SK-N-SH (cell line): ENCODE measurements at regions not wholly inside any gene's neighbourhood (a gene's known extent, or its start where the extent isn't known, plus 50 kb on each side); places are given as distances from the start of the nearest gene placed in this dataset.

Experiments
- CTCF ChIA-PET: fragments of 300-600, 350-600 bp; formaldehyde crosslinking; extraction: SDS; loops from one replicate; lab custom pipeline; 2021; lab: Yijun Ruan, JAX
- POLR2A ChIA-PET: fragments of 350-600 bp; sonication (Branson Sonifier 250); formaldehyde crosslinking; extraction: SDS; loops from one replicate; lab custom pipeline; 2020; ENCODE audit warnings: antibody characterized with exemption, inconsistent platforms; lab: Yijun Ruan, JAX
- DNase-seq: peaks from one replicate; pipeline ENCODE4 v3.0.0; 2012
- H2AFZ ChIP-seq: fragments of 200-600 bp; sonication (generic); 2 replicates; pipeline ENCODE4 v1.8.1; 2016; ENCODE audit warnings: antibody characterized with exemption, mild to moderate bottlenecking, low read depth
- H3F3A ChIP-seq: fragments of 200-600 bp; sonication (generic); replicated peaks from 2 replicates; pipeline ENCODE3; 2016; ENCODE audit warnings: antibody characterized with exemption, mild to moderate bottlenecking; ENCODE audit not compliant: insufficient read depth
- H3K27ac ChIP-seq, 2 experiments: fragments of 200-500 bp in 1 of 2; fragments of 200-600 bp in 1 of 2; sonication (Bioruptor generic) in 1 of 2; sonication (generic), shearing (Covaris generic) in 1 of 2; 2 replicates each; pipeline versions ENCODE4 v1.5.1 to v1.6.1; 2014 to 2016; ENCODE audit warnings: low read depth in 2 of 2, inconsistent platforms in 1 of 2, low read length in 1 of 2, mild to moderate bottlenecking in 1 of 2, mixed read lengths in 1 of 2
- H3K27me3 ChIP-seq: fragments of 200-600 bp; sonication (generic), shearing (Covaris generic); 2 replicates; pipeline ENCODE4 v1.6.1; 2016; ENCODE audit warnings: mixed run types; ENCODE audit not compliant: insufficient read depth
- H3K36me3 ChIP-seq, 2 experiments: fragments of 200-500 bp in 1 of 2; fragments of 200-600 bp in 1 of 2; sonication (Bioruptor generic) in 1 of 2; sonication (generic) in 1 of 2; replicated peaks in 1 of 2; 2 replicates each; pipeline versions ENCODE3 to v1.5.1; 2014 to 2016; ENCODE audit warnings: low read length in 1 of 2, mild to moderate bottlenecking in 1 of 2; ENCODE audit not compliant: insufficient read depth in 2 of 2, control insufficient read depth in 1 of 2
- H3K4me1 ChIP-seq, 2 experiments: fragments of 200-500 bp in 1 of 2; fragments of 200-600 bp in 1 of 2; sonication (Bioruptor generic) in 1 of 2; sonication (generic), shearing (Covaris generic) in 1 of 2; 2 replicates each; pipeline versions ENCODE4 v1.5.1 to v1.6.1; 2014 to 2016; ENCODE audit warnings: low read depth in 1 of 2, low read length in 1 of 2, mixed run types in 1 of 2; ENCODE audit not compliant: insufficient read depth in 2 of 2, control insufficient read depth in 1 of 2
- H3K4me2 ChIP-seq: fragments of 200-600 bp; sonication (generic), shearing (Covaris generic); 2 replicates; pipeline ENCODE4 v1.6.1; 2017; ENCODE audit warnings: mixed run types
- H3K4me3 ChIP-seq, 2 experiments: fragments of 200-500 bp in 1 of 2; fragments of 200-600 bp in 1 of 2; sonication (Bioruptor generic) in 1 of 2; sonication (generic), shearing (Covaris generic) in 1 of 2; 2 replicates each; pipeline versions ENCODE4 v1.5.1 to v1.8.1; 2014 to 2016; ENCODE audit warnings: low read depth in 2 of 2, inconsistent platforms in 1 of 2, low read length in 1 of 2, mild to moderate bottlenecking in 1 of 2, mixed read lengths in 1 of 2, moderate library complexity in 1 of 2
- H3K79me2 ChIP-seq: fragments of 200-600 bp; sonication (generic); 2 replicates; pipeline ENCODE4 v1.8.1; 2017; ENCODE audit warnings: mild to moderate bottlenecking; ENCODE audit not compliant: insufficient read depth
- H3K9ac ChIP-seq: fragments of 200-600 bp; sonication (generic); 2 replicates; pipeline ENCODE4 v1.6.1; 2017; ENCODE audit warnings: mixed run types
- H3K9me2 ChIP-seq: fragments of 200-600 bp; sonication (generic); 2 replicates; pipeline ENCODE4 v1.6.1; 2017; ENCODE audit warnings: mixed run types
- H3K9me3 ChIP-seq: fragments of 200-600 bp; sonication (generic); 2 replicates; pipeline ENCODE4 v1.6.1; 2017; ENCODE audit warnings: mixed run types, mild to moderate bottlenecking, moderate library complexity
- H4K20me1 ChIP-seq: fragments of 200-600 bp; sonication (generic); 2 replicates; pipeline ENCODE4 v1.6.1; 2017; ENCODE audit warnings: mild to moderate bottlenecking, mixed run types; ENCODE audit not compliant: insufficient read depth
- CHD2 ChIP-seq: fragments of 150-350 bp; IDR thresholded peaks from 2 replicates; pipeline ENCODE4 v1.6.1; 2018; ENCODE audit warnings: low read length; ENCODE audit not compliant: partially characterized antibody
- EZH2phosphoT487 ChIP-seq: fragments of 200-600 bp; sonication (generic); IDR thresholded peaks from 2 replicates; pipeline ENCODE4 v1.6.1; 2017; ENCODE audit warnings: low read depth, mixed run types, mild to moderate bottlenecking, antibody characterized with exemption, moderate library complexity, borderline replicate concordance
- FOSL2 ChIP-seq: IDR thresholded peaks from 2 replicates; pipeline ENCODE4 v1.4.0; 2012; ENCODE audit warnings: low read depth, mild to moderate bottlenecking, moderate library complexity, borderline replicate concordance
- FOXJ3 ChIP-seq: sonication (generic); formaldehyde crosslinking; IDR thresholded peaks from 2 replicates; pipeline ENCODE4 v1.5.1; 2020; ENCODE audit warnings: mild to moderate bottlenecking, missing genetic modification reagents
- GATA2 ChIP-seq: sonication (generic); formaldehyde crosslinking; IDR thresholded peaks from 2 replicates; pipeline ENCODE4 v1.5.0; 2020; ENCODE audit warnings: mild to moderate bottlenecking, missing genetic modification reagents
- IRF3 ChIP-seq: fragments of 150-350 bp; IDR thresholded peaks from 2 replicates; pipeline ENCODE4 v1.6.1; 2016; ENCODE audit warnings: mild to moderate bottlenecking, low read depth, low read length
- NFIC ChIP-seq: IDR thresholded peaks from 2 replicates; pipeline ENCODE4 v1.4.0; 2012; ENCODE audit warnings: borderline replicate concordance
- NRF1 ChIP-seq: IDR thresholded peaks from 2 replicates; pipeline ENCODE4 v1.6.1; 2012; ENCODE audit warnings: low read depth, mild to moderate bottlenecking, low read length
- PBX3 ChIP-seq: IDR thresholded peaks from 2 replicates; pipeline ENCODE4; 2012
- POLR2AphosphoS5 ChIP-seq: IDR thresholded peaks from 2 replicates; pipeline ENCODE4 v1.6.1; 2012; ENCODE audit warnings: low read depth, low read length
- RCOR1 ChIP-seq: fragments of 150-350 bp; IDR thresholded peaks from 2 replicates; pipeline ENCODE4 v1.6.1; 2017; ENCODE audit warnings: antibody characterized with exemption, low read length
- RFX5 ChIP-seq: IDR thresholded peaks from 2 replicates; pipeline ENCODE4 v1.6.1; 2012; ENCODE audit warnings: mild to moderate bottlenecking, improper control_type of control experiment, low read length
- RXRA ChIP-seq: IDR thresholded peaks from 2 replicates; pipeline ENCODE4 v1.4.0; 2012; ENCODE audit warnings: low read depth, mild to moderate bottlenecking, borderline replicate concordance
- TAF1 ChIP-seq: IDR thresholded peaks from 2 replicates; pipeline ENCODE4 v1.6.1; 2012; ENCODE audit warnings: low read depth, mild to moderate bottlenecking, low read length, moderate library complexity, borderline replicate concordance
- TCF12 ChIP-seq: IDR thresholded peaks from 2 replicates; pipeline ENCODE4 v1.4.0; 2012
- TEAD4 ChIP-seq: IDR thresholded peaks from 2 replicates; pipeline ENCODE4 v1.4.0; 2012; ENCODE audit warnings: mild to moderate bottlenecking, borderline replicate concordance; ENCODE audit not compliant: insufficient read depth
- USF1 ChIP-seq: IDR thresholded peaks from 2 replicates; pipeline ENCODE4 v1.4.0; 2012; ENCODE audit warnings: low read depth, borderline replicate concordance
- USF2 ChIP-seq: fragments of 150-350 bp; IDR thresholded peaks from 2 replicates; pipeline ENCODE4 v1.6.1; 2017; ENCODE audit warnings: antibody characterized with exemption, low read length, low read depth, borderline replicate concordance
- YY1 ChIP-seq: IDR thresholded peaks from 2 replicates; pipeline ENCODE4 v1.4.0; 2012; ENCODE audit warnings: low read depth, mild to moderate bottlenecking
- ZBTB33 ChIP-seq: IDR thresholded peaks from 2 replicates; pipeline ENCODE4 v1.4.0; 2012; ENCODE audit warnings: low read depth, borderline replicate concordance
- WGBS: methylation state at CpG from one replicate; pipeline ENCODE4 v1.1.6; 2017; ENCODE audit warnings: low lambda C conversion rate; 5-methylcytosine and 5-hydroxymethylcytosine counted together

- Histone ChIP-seq H4K20me1 (no peaks in the 10 kb centered on the region), H3K9me3 (no peaks in the 10 kb centered on the region), H3K9ac (no peak overlapping the region), H2AFZ (no peak overlapping the region), H3K4me1 (peaks cover 0 to 3% of the 10 kb centered on the region in 2 experiments; a peak in 2 of 4 replicates), H3K4me3 (no peak overlapping the region), H3K79me2 (no peaks in the 10 kb centered on the region), H3K27ac (no peak overlapping the region), H3K4me2 (no peak overlapping the region), H3K27me3 (no peaks in the 10 kb centered on the region), H3K36me3 (no peaks in the 10 kb centered on the region), H3K9me2 (no peaks in the 10 kb centered on the region), H3F3A (peaks cover 6% of the 10 kb centered on the region)
- ChIA-PET POLR2A (no interaction called here), CTCF (interaction anchor here (0.9 to 1.5 kb wide), 2 partner anchors 200 to 410 kb away, joined by 3 to 4 read pairs; no protein-coding TSS in a partner anchor)
- 91% methylated on average over 4 of the region's 4 CpGs for WGBS
- TF ChIP-seq USF1 (no peak), FOSL2 (no peak), RXRA (no peak), POLR2AphosphoS5 (no peak)
- DNase-seq, result no peak
Observed at GRCh38 chr3:177742273-177742672, 545.0 kb upstream of the TBL1XR1 start.

GRCh38 chr3:177743173-177743890, 546.0 kb upstream of the TBL1XR1 start:
- Histone ChIP-seq H3F3A (peaks cover 6% of the 10 kb centered on the region), H3K79me2 (no peaks in the 10 kb centered on the region), H3K27ac (no peak overlapping the region), H3K4me1 (peaks cover 0 to 5% of the 10 kb centered on the region in 2 experiments; a peak in 2 of 4 replicates), H3K9me3 (no peaks in the 10 kb centered on the region), H3K27me3 (no peaks in the 10 kb centered on the region), H2AFZ (no peak overlapping the region), H3K4me3 (no peak overlapping the region), H3K4me2 (no peak overlapping the region), H3K9me2 (no peaks in the 10 kb centered on the region), H4K20me1 (no peaks in the 10 kb centered on the region), H3K9ac (no peak overlapping the region), H3K36me3 (no peaks in the 10 kb centered on the region)
- POLR2A ChIA-PET, result no interaction called here
- TF ChIP-seq YY1 (no peak), POLR2AphosphoS5 (no peak), RCOR1 (no peak), EZH2phosphoT487 (no peak), RFX5 (no peak), USF2 (no peak), NFIC (no peak), TEAD4 (no peak), FOXJ3 (CRISPR knock-in tag) (no peak), IRF3 (no peak), TAF1 (no peak), NRF1 (no peak), ZBTB33 (no peak), PBX3 (no peak), GATA2 (CRISPR knock-in tag) (no peak), TCF12 (no peak), RXRA (no peak), CHD2 (no peak)
- no peak for DNase-seq
- CTCF ChIA-PET, result interaction anchor here (1.0 to 1.5 kb wide), 2 partner anchors 9 to 408 kb away, joined by 3 to 4 read pairs; no protein-coding TSS in a partner anchor
- WGBS, result 58% methylated on average over 3 of the region's 3 CpGs
